Endothelial cell of umbilical vein (primary cell): ENCODE measurements at regions not wholly inside any gene's neighbourhood (a gene's known extent, or its start where the extent isn't known, plus 50 kb on each side); places are given as distances from the start of the nearest gene placed in this dataset.

Experiments
- BruUV-seq: library from RNA; stranded (reverse); fragments of 400-500 nt; replicated peaks from 2 replicates; lab custom pipeline; 2021; lab: Mats Ljungman, UMichigan
- CTCF ChIA-PET: fragments of 300-600, 350-600 bp; sonication (Branson Sonifier 250); formaldehyde crosslinking; loops from one replicate; lab custom pipeline; 2021; ENCODE audit warnings: antibody characterized with exemption, inconsistent platforms; lab: Charles Lee
- POLR2A ChIA-PET: fragments of 300-600, 350-600 bp; sonication (Branson Sonifier 250); formaldehyde crosslinking; loops from one replicate; lab custom pipeline; 2021; ENCODE audit warnings: antibody characterized with exemption, inconsistent platforms; lab: Charles Lee
- DNase-seq: peaks from one replicate; pipeline ENCODE4 v3.0.0-alpha.2; 2011; ENCODE audit warnings: low read depth, low spot score
- FAIRE-seq: peaks from 2 replicates; lab custom pipeline; 2011; peaks lifted over from hg19 to GRCh38; lab: Jason Lieb, UNC
- H2AFZ ChIP-seq: 2 replicates; pipeline ENCODE4 v1.6.0; 2012; ENCODE audit warnings: low read depth, low read length, control low read depth, inconsistent platforms
- H3K27ac ChIP-seq: 2 replicates; pipeline ENCODE4 v1.5.1; 2011; ENCODE audit warnings: low read depth, mild to moderate bottlenecking, control low read depth, low read length, moderate library complexity; ENCODE audit not compliant: insufficient read depth
- H3K27me3 ChIP-seq, 2 experiments: 2 replicates each; pipeline versions ENCODE4 v1.6.0 to v1.6.1; 2011; ENCODE audit warnings: low read length in 2 of 2, mixed read lengths in 1 of 2; ENCODE audit not compliant: control insufficient read depth in 2 of 2, insufficient read depth in 2 of 2
- H3K36me3 ChIP-seq, 2 experiments: 2 replicates in 1 of 2; 3 replicates in 1 of 2; pipeline ENCODE4 v1.5.1; 2011; ENCODE audit warnings: low read length in 2 of 2, mild to moderate bottlenecking in 1 of 2, moderate library complexity in 1 of 2; ENCODE audit not compliant: control insufficient read depth in 2 of 2, insufficient read depth in 2 of 2; ENCODE audit errors: extremely low read depth in 1 of 2
- H3K4me1 ChIP-seq: 3 replicates; pipeline ENCODE4 v1.5.1; 2011; ENCODE audit warnings: mild to moderate bottlenecking, low read length; ENCODE audit not compliant: control insufficient read depth, insufficient read depth; ENCODE audit errors: extremely low read depth
- H3K4me2 ChIP-seq: 2 replicates; pipeline ENCODE4 v1.6.1; 2011; ENCODE audit warnings: low read length, control low read depth, mixed read lengths; ENCODE audit not compliant: insufficient read depth
- H3K4me3 ChIP-seq, 3 experiments: fragments of 200-600 bp in 1 of 3; sonication (generic), shearing (Covaris generic) in 1 of 3; replicated peaks in 1 of 3; 2 replicates each; pipeline ENCODE4 v1.5.1; 2011 to 2016; ENCODE audit warnings: control low read depth in 3 of 3, low read length in 3 of 3, mild to moderate bottlenecking in 2 of 3, inconsistent platforms in 1 of 3, low read depth in 1 of 3, moderate library complexity in 1 of 3; ENCODE audit not compliant: insufficient read depth in 1 of 3
- H3K79me2 ChIP-seq: 2 replicates; pipeline ENCODE4 v1.6.0; 2012; ENCODE audit warnings: low read length, inconsistent platforms; ENCODE audit not compliant: control insufficient read depth, insufficient read depth
- H3K9ac ChIP-seq: replicated peaks from 2 replicates; pipeline ENCODE3; 2011; ENCODE audit warnings: low read length, control low read depth; ENCODE audit not compliant: insufficient read depth; ENCODE audit errors: extremely low read depth
- H3K9me1 ChIP-seq: replicated peaks from 3 replicates; pipeline ENCODE4 v1.6.0; 2011; ENCODE audit warnings: mild to moderate bottlenecking, low read length; ENCODE audit not compliant: control insufficient read depth, insufficient read depth; ENCODE audit errors: extremely low read depth
- H3K9me3 ChIP-seq: replicated peaks from 2 replicates; pipeline ENCODE4 v1.5.1; 2012; ENCODE audit warnings: low read length, inconsistent platforms; ENCODE audit not compliant: control insufficient read depth, insufficient read depth
- H4K20me1 ChIP-seq: replicated peaks from 2 replicates; pipeline ENCODE3; 2011; ENCODE audit warnings: mild to moderate bottlenecking, low read length; ENCODE audit not compliant: control insufficient read depth, insufficient read depth; ENCODE audit errors: extremely low read depth
- EZH2 ChIP-seq: IDR thresholded peaks from 2 replicates; pipeline ENCODE4 v1.6.1; 2012; ENCODE audit warnings: borderline replicate concordance, low read depth, mild to moderate bottlenecking, moderate library complexity, low read length, inconsistent platforms; ENCODE audit not compliant: severe bottlenecking
- FOS ChIP-seq: IDR thresholded peaks from 2 replicates; pipeline ENCODE4 v1.6.1; 2011; ENCODE audit warnings: mild to moderate bottlenecking, low read length, moderate library complexity, borderline replicate concordance; ENCODE audit not compliant: insufficient read depth
- GATA2 ChIP-seq: IDR thresholded peaks from 2 replicates; pipeline ENCODE4 v1.7.0; 2011; ENCODE audit warnings: low read depth, mild to moderate bottlenecking, moderate library complexity, mixed read lengths, low read length; ENCODE audit not compliant: insufficient read length, insufficient read depth
- JUN ChIP-seq: IDR thresholded peaks from 2 replicates; pipeline ENCODE4 v1.6.1; 2011; ENCODE audit warnings: borderline replicate concordance, low read depth; ENCODE audit not compliant: insufficient read length, insufficient read depth
- MYC ChIP-seq: IDR thresholded peaks from one replicate; pipeline ENCODE4 v1.6.1; 2011; ENCODE audit warnings: mild to moderate bottlenecking, low read depth, low read length
- POLR2A ChIP-seq: IDR thresholded peaks from 2 replicates; pipeline ENCODE4 v1.6.1; 2012; ENCODE audit warnings: low read depth, mild to moderate bottlenecking, control low read depth, low read length
- POLR2AphosphoS5 ChIP-seq: IDR thresholded peaks from 2 replicates; pipeline ENCODE4 v1.6.1; 2012; ENCODE audit warnings: low read depth, mild to moderate bottlenecking, control low read depth, low read length, moderate library complexity; ENCODE audit not compliant: insufficient read depth
- dilution Hi-C: fragments of 300-500 bp; cut with MboI; formaldehyde crosslinking; loops from one replicate; pipeline ENCODE4 v1.15.0; 2019; ENCODE audit warnings: low sequenced_read_pairs; ENCODE audit not compliant: extremely low pct_ligation_motif_present
- intact Hi-C: fragments of 100-400 bp; cut with micrococcal nuclease; formaldehyde crosslinking; loops from one replicate; pipeline ENCODE4 v1.10.0; 2022
- TF ChIP-seq, protein P1 (sequence below), 2 donors: IDR thresholded peaks; 1 replicate in 1 of 2; 2 replicates in 1 of 2; pipeline ENCODE4 v1.5.1; 2011; ENCODE audit warnings: low read length in 2 of 2, mild to moderate bottlenecking in 2 of 2, moderate library complexity in 2 of 2, control low read depth in 1 of 2, inconsistent platforms in 1 of 2, low read depth in 1 of 2; ENCODE audit not compliant: insufficient read depth in 1 of 2; ENCODE audit errors: extremely low read depth in 1 of 2
- TF ChIP-seq, protein P2 (sequence below): IDR thresholded peaks from 2 replicates; pipeline ENCODE4 v1.6.1; 2011; ENCODE audit not compliant: insufficient read depth, insufficient read length

DNA sequence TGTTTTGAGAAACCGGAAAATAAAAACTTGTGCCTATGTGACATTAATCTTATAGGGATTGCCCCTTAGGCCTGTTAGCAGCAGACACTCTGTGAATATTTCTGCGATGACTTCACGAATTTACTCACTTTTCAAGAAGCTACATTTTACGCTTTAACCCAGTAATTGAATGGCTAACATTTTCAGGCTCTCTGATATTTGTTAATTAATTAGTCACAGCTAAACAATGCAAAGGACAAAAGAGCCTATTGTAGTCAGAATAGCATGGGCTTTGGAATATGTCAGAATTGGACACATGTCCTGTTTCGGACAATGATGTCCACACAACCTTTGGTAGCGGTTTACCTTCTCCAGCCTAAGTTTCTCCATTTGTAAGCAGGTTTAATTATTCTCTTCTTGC is 506.6 kb downstream of the EFNB2 start:
- Histone ChIP-seq H4K20me1 (no peaks in the 10 kb centered on the region), H2AFZ (no peak overlapping the region), H3K4me1 (no peaks in the 10 kb centered on the region), H3K27me3 (no peaks in the 10 kb centered on the region), H3K27ac (no peak overlapping the region), H3K36me3 (no peaks in the 10 kb centered on the region), H3K4me3 (no peak overlapping the region), H3K4me2 (no peak overlapping the region), H3K9ac (no peak overlapping the region), H3K9me1 (no peaks in the 10 kb centered on the region), H3K79me2 (no peaks in the 10 kb centered on the region), H3K9me3 (no peaks in the 10 kb centered on the region)
- FAIRE-seq (no peak), DNase-seq (no peak)
- POLR2A ChIA-PET: no interaction called here
- intact Hi-C loops (no loop called here), dilution Hi-C loops (no loop called here)
- BruUV-seq: no TSS peak
- TF ChIP-seq POLR2A (no peak), MYC (no peak)
- CTCF ChIA-PET: no interaction called here

DNA sequence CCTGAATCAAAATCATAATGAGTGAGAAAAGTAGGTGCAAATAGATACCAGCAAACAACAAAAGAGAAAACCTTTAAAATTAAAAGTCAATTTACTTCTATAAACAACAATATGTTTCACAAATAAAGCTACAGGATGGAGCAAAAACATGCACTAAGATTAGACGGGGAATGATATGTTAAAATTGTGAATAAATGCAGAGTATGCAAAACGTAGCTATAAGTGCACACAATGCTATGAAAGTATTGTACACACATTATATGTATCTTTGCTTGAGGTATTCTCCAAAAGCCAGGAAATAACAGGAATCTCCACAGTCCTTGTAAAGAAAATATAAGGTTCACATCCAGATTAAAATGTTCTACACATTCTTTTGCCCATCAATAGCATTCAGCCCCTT is 523.9 kb downstream of the EFNB2 start:
- no peaks in the 10 kb centered on the region for H3K4me1 ChIP-seq
- DNase-seq (no peak), FAIRE-seq (no peak)
- ChIA-PET POLR2A (no interaction called here), CTCF (interaction anchor here (1.2 kb wide), 1 partner anchor 18 kb away, joined by 4 read pairs; no protein-coding TSS in a partner anchor)
- H3K36me3 ChIP-seq: no peaks in the 10 kb centered on the region
- H3K9ac ChIP-seq: no peak overlapping the region
- no peak overlapping the region for H2AFZ ChIP-seq
- dilution Hi-C loops (no loop called here), intact Hi-C loops (no loop called here)
- H3K9me3 ChIP-seq: no peaks in the 10 kb centered on the region
- no TSS peak for BruUV-seq
- H3K4me3 ChIP-seq: no peak overlapping the region
- no peak overlapping the region for H3K27ac ChIP-seq
- H3K27me3 ChIP-seq: no peaks in the 10 kb centered on the region
- no peak for TF ChIP-seq MYC
- TF ChIP-seq POLR2AphosphoS5: no peak
- TF ChIP-seq, protein P1, sequence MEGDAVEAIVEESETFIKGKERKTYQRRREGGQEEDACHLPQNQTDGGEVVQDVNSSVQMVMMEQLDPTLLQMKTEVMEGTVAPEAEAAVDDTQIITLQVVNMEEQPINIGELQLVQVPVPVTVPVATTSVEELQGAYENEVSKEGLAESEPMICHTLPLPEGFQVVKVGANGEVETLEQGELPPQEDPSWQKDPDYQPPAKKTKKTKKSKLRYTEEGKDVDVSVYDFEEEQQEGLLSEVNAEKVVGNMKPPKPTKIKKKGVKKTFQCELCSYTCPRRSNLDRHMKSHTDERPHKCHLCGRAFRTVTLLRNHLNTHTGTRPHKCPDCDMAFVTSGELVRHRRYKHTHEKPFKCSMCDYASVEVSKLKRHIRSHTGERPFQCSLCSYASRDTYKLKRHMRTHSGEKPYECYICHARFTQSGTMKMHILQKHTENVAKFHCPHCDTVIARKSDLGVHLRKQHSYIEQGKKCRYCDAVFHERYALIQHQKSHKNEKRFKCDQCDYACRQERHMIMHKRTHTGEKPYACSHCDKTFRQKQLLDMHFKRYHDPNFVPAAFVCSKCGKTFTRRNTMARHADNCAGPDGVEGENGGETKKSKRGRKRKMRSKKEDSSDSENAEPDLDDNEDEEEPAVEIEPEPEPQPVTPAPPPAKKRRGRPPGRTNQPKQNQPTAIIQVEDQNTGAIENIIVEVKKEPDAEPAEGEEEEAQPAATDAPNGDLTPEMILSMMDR (IDR thresholded peaks at IDR 0.05; ENCODE audit: extremely low read depth in 1 of 2, insufficient read depth in 1 of 2, low read depth in 1 of 2, low read length in 2 of 2): no peak
- TF ChIP-seq GATA2: no peak
- TF ChIP-seq EZH2: no peak
- TF ChIP-seq JUN: no peak
- no peak for TF ChIP-seq FOS
- TF ChIP-seq, protein P2, sequence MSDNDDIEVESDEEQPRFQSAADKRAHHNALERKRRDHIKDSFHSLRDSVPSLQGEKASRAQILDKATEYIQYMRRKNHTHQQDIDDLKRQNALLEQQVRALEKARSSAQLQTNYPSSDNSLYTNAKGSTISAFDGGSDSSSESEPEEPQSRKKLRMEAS: no peak
- TF ChIP-seq POLR2A: no peak
- H3K4me2 ChIP-seq: no peak overlapping the region
- no peaks in the 10 kb centered on the region for H3K9me1 ChIP-seq
- no peaks in the 10 kb centered on the region for H3K79me2 ChIP-seq
- no peaks in the 10 kb centered on the region for H4K20me1 ChIP-seq
